Stimulated activated CD4-positive, alpha-beta T cell treated with anti-CD3 and anti-CD28 coated beads, Interleukin-12 subunit alpha, Interleukin-12 subunit beta, amount 100 ng/mL, for 48 hours (primary cell): ENCODE measurements at regions not wholly inside any gene's neighbourhood (a gene's known extent, or its start where the extent isn't known, plus 50 kb on each side); places are given as distances from the start of the nearest gene placed in this dataset.
"Not testable (repeated sequence)": the region's sequence is repeated elsewhere in the genome, so short reads cannot be mapped to it uniquely, and the experiment has no call there.

Source experiments
- DNase-seq, 3 donors: peaks; one replicate each; pipeline ENCODE4 v3.0.0-alpha.2; 2020; ENCODE audit warnings: low read depth in 2 of 3, low spot score in 1 of 3

DNA sequence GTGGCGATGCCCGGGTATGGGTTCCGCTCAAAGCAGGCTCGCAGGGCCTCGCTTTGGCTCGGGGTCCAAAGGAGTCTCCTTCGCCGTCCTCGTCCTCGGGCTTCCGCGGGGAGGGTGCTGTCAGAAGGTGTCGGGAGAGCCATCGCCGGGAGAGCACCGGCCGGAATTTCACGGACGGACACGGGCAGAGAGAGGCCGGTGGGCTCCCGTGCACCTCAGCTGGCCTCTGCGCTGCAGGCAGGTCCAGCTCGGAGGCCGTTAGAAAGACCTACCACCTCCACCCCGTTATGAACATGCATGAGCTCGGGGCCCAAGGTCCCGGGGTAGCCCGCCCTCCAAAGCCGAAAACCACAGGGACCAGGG, 1846.0 kb upstream of the DEFB115 start:
- DNase-seq: not testable (repeated sequence)

DNA sequence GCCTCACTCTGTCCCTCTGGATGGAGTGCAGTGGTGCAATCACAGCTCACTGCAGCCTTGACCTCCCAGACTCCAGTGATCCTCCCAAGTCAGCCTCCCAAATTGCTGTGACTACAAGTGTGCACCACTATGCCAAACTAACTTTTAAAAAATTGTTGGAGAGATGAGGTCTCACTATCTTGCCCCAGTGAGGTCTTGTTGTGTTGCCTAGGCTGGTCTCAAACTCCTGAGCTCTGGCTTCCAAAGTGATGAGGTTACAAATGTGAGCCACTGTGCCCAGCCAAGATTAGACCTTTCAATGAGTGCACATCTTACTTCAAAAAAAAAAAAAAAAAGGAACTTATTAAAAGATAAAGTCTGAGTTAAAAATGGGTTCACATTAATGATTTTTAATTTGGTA, 1838.1 kb upstream of the DEFB115 start:
- no peak for DNase-seq

GRCh38 chr20:29427201-29428060, 1830.0 kb upstream of the DEFB115 start:
- no peak for DNase-seq

DNA sequence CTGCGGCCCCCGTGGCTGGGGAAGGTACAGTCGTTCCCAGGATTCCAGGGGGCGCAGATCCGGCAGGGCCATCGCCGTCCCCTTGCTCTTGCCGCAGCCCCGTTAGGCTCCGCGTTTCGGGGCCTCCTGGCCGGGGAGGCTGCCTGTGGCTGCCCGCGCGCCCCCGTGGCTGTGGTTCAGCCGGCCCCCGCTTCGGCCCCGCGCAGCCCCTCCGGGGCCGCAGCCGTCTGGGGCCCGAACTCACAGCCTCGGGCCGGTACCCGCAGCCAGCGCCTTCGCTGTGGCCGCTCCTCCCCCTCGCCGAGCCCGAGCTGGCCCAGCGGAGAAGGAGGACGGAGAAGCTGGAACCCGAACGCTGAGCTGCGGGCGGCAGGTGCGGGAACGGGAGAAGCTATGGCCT, 1826.9 kb upstream of the DEFB115 start:
- DNase-seq: no peak

GRCh38 chr20:29440721-29441120, 1816.7 kb upstream of the DEFB115 start:
- not testable (repeated sequence) for DNase-seq

DNA sequence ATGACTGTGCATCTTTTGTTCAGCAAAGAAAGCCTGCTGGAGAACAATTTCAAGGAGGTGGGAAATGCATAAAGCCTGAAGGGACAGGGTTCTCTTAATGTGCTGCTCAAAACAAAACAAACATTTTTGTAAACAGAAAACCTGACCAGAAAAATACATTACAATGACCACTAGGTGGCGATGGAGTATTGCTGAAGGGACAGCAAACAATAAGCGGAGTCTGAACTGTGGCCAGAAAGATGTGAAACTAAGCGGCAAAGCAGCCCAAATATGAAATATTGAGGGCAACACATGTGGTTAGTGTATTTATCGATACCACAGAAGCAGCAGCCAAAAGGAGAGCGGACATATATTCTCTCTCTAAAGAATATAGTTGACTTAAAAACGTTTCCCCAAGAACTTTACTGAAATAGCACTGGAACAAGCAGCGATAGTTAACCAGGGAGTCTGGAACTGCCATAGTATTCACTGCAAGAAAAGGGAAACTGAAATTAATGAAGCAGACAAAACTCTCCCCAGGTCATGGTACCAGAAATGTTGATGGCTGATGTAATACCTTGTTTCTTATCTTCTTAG, 1814.2 kb upstream of the DEFB115 start:
- DNase-seq: peak in 1 of 3 donors; percentile 20

DNA sequence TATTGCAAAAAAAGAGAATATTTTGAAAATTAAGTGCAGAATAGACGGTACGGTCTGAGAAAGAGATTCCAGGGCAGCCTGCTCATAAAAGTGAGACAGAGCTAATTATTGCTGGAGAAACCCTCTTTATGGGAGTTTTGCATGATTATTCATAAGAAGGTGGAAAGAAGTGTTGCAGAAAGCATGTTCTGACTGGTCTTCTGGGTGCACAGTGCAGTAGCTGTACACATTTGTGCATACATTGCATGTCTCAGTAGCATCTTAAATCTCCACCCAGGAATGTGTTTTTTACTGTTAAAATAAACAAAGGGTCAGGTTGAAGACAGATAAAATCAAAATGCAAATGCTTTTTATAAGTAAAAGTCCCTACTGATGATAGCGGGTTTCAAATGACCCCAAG, 1813.6 kb upstream of the DEFB115 start:
- no peak for DNase-seq

DNA sequence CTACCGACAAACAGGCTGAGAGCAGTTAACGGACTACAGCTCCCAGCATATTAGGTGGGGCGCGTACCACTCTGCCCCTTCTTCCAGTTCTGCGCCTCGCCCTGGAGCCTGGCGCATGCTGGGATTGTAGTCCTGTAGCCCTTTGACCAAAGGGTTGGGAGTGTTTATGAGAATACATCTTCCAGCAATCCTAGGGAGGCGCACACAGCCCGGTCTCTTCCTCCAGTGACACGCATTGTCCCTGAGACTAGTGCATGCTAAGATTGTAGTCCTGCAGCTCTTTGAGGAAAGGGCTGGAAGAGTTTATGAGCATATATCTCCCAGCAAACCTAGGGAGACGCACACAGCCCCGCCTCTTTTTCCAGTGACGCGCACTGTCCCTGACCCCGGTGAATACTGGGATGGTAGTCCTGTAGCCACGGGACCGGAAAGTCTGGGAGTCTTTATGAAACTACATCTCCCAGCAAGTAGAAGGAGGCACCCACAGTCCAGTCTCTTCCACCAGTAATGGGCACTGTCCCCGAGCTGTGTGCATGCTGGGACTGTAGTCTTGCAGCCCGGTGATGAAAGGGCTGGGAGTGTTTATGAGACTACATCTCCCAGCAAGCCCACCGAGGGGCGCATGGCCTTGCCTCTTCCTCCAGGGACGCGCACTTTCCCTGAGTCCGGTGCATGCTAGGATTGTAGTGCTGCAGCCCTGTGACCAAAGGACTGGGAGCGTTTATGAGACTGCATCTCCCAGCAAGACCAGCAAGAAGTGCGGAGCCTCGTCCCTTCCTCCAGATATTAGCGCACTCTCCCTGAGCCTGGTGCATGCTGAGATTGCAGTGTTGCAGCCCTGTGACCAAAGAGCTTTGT, 1812.2 kb upstream of the DEFB115 start:
- DNase-seq: peak in 1 of 3 donors; percentile 33

DNA sequence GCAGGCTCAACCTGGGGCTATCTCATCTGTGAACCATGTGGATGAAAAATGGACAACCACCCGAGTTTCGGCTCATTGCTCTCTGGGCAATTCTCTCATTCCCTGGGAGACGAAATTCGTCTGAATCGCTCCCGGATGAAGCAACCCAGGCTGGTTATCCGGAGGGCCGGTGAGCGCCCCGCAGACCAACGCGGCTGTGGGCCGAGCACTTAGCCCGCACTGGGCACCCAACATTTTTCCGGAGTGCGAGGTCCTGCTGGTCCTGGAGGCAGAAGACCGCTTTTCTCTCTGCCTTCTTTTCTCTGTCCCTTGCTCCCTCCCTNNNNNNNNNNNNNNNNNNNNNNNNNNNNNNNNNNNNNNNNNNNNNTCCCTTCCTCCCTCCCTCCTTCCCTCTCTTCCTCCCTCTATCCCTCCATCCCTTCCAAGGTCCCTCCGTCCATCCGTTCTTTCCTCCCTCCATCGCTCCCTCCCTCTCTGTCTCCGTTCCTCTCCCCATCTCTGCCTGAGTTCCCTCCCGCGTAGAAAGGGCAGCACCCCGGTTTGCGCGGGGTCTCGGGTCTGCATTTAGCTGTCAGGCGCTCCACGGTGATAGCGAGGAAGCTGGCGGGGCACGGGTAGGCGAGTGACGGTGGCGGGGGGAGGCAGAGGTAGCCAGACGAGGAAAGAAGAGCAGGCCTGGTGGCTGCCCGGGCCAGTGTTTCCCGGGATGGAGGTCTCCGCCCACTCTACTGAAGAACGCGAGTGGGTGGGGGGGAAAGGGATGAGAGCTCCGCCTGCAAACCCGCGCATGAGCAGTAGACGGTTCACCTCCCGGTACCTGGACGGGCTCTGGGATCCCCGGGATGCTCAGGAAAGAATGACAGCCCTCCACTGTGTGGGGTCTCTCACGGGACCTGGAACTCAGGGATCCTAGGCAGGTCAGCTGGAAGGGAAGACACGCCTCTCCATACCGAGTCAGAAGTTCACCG, 1809.7 kb upstream of the DEFB115 start:
- DNase-seq: not testable (repeated sequence)

GRCh38 chr20:29448806-29449470, 1808.5 kb upstream of the DEFB115 start:
- no peak for DNase-seq

DNA sequence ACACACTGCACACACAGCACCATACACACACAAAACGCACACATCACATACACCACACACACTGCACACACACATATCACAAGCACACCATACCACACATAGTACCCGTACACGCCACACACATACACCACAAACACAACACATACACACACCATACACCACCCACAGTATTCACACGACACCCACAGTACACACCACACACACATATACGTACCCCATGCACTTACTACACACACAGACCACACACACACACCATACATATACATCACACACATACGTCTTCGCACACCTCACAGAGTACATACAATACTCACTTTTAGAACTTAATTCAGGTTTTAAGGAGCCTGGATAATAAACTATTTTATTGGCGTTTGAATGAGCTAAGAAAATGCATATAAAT, 1805.3 kb upstream of the DEFB115 start:
- DNase-seq: no peak

GRCh38 chr20:29456987-29457693, 1800.3 kb upstream of the DEFB115 start:
- DNase-seq: not testable (repeated sequence)

GRCh38 chr20:29472606-29473005, 1784.9 kb upstream of the DEFB115 start:
- no peak for DNase-seq

DNA sequence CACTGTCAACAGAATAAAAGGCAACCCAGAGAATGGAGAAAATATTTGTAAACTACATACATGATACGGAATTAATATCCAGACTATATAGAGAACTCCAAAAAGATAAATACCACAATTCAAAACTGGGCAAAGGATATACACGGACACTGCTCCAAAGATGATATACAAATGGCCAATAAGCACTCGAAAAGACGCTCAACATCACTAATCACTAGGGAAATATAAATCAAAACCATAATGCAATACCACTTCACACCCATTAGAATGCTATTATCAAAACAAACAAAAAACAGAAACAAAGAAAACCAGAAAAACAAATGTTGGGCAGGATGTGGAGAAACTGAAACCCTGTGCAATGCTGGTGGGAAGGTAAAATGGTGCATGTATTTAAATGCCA, 1764.6 kb upstream of the DEFB115 start:
- not testable (repeated sequence) for DNase-seq

GRCh38 chr20:29496767-29497166, 1760.7 kb upstream of the DEFB115 start:
- not testable (repeated sequence) for DNase-seq

- DNase-seq: no peak
Observed at GRCh38 chr20:29497261-29497671, 1760.2 kb upstream of the DEFB115 start.

DNA sequence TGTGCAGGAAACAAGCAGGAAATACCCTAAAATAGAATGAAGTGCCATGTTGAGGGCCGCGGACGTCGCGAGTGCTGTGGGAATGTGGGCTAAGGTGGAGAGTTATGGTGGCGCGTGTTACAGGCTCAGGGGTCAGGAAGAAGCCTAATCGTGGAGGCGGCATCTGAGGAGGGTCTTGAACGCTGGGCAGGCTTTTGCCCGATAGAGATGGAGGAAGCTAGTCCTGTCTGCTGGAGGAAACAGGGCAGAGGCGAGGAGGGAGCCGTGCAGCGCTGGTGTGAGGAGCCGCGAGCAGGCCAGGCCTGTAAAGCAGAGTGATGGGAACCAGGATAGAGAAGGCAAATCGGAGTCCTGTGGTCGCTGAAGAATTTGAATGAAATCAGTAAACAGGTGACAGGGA, 1759.8 kb upstream of the DEFB115 start:
- DNase-seq: not testable (repeated sequence)

- not testable (repeated sequence) for DNase-seq
Observed at GRCh38 chr20:29500738-29501137, 1756.7 kb upstream of the DEFB115 start.

GRCh38 chr20:29514634-29515033, 1742.8 kb upstream of the DEFB115 start:
- not testable (repeated sequence) for DNase-seq
